ENCODE measurements at regions not wholly inside any gene's neighbourhood (a gene's known extent, or its start where the extent isn't known, plus 50 kb on each side); places are given as distances from the start of the nearest gene placed in this dataset.

- FAIRE-seq (no peak), DNase-seq (ENCODE audit: insufficient read length, low spot score) (no peak)
Measured at GRCh38 chr2:120966510-120967254, 231.0 kb downstream of the GLI2 start.

GRCh38 chr2:120968307-120969015 lies 232.8 kb downstream of the GLI2 start:
- DNase-seq (ENCODE audit: insufficient read length, low spot score) (no peak), FAIRE-seq (no peak)

GRCh38 chr2:120969613-120970355 lies 234.1 kb downstream of the GLI2 start:
- no peak for FAIRE-seq
- DNase-seq (ENCODE audit: insufficient read length, low spot score) = no peak

GRCh38 chr2:120971866-120972265 lies 236.2 kb downstream of the GLI2 start:
- DNase-seq (ENCODE audit: insufficient read length, low spot score) (no peak), FAIRE-seq (no peak)

GRCh38 chr2:120972286-120972685 lies 236.6 kb downstream of the GLI2 start:
- DNase-seq (ENCODE audit: insufficient read length, low spot score) (no peak), FAIRE-seq (no peak)

GRCh38 chr2:120973196-120973595 lies 237.5 kb downstream of the GLI2 start:
- DNase-seq (ENCODE audit: insufficient read length, low spot score) (no peak), FAIRE-seq (no peak)

GRCh38 chr2:120974950-120975349 lies 239.3 kb downstream of the GLI2 start:
- FAIRE-seq = no peak
- no peak for DNase-seq (ENCODE audit: insufficient read length, low spot score)

GRCh38 chr2:120976501-120977307 lies 241.0 kb downstream of the GLI2 start:
- DNase-seq (ENCODE audit: insufficient read length, low spot score) (no peak), FAIRE-seq (no peak)

GRCh38 chr2:120977582-120978358 lies 242.1 kb downstream of the GLI2 start:
- no peak for FAIRE-seq
- no peak for DNase-seq (ENCODE audit: insufficient read length, low spot score)

GRCh38 chr2:120978359-120979050 lies 242.8 kb downstream of the GLI2 start:
- no peak for FAIRE-seq

GRCh38 chr2:120979398-120979797 lies 243.7 kb downstream of the GLI2 start:
- FAIRE-seq = no peak

More at GRCh38 chr2:120978359-120979050, 242.8 kb downstream of the GLI2 start:
- no peak for DNase-seq (ENCODE audit: insufficient read length, low spot score)

GRCh38 chr2:120979921-120980320 lies 244.3 kb downstream of the GLI2 start:
- DNase-seq (ENCODE audit: insufficient read length, low spot score) = no peak
- no peak for FAIRE-seq

More at GRCh38 chr2:120979398-120979797, 243.7 kb downstream of the GLI2 start:
- DNase-seq (ENCODE audit: insufficient read length, low spot score) = no peak

GRCh38 chr2:120981443-120981842 lies 245.8 kb downstream of the GLI2 start:
- no peak for DNase-seq (ENCODE audit: insufficient read length, low spot score)
- no peak for FAIRE-seq

GRCh38 chr2:120982598-120982997 lies 246.9 kb downstream of the GLI2 start:
- FAIRE-seq (no peak), DNase-seq (ENCODE audit: insufficient read length, low spot score) (no peak)

GRCh38 chr2:120983344-120983743 lies 247.7 kb downstream of the GLI2 start:
- FAIRE-seq = no peak
- DNase-seq (ENCODE audit: insufficient read length, low spot score) = no peak

GRCh38 chr2:120984046-120984445 lies 248.4 kb downstream of the GLI2 start:
- FAIRE-seq (no peak), DNase-seq (ENCODE audit: insufficient read length, low spot score) (no peak)

- DNase-seq (ENCODE audit: insufficient read length, low spot score) (no peak), FAIRE-seq (no peak)
Measured at GRCh38 chr2:120984452-120985173, 248.9 kb downstream of the GLI2 start.

- FAIRE-seq = no peak
- no peak for DNase-seq (ENCODE audit: insufficient read length, low spot score)
Measured at GRCh38 chr2:120985174-120985996, 249.7 kb downstream of the GLI2 start.

Measured in HTR-8/SVneo (cell line).